SU-DHL-6 (cell line): ENCODE measurements at regions not wholly inside any gene's neighbourhood (a gene's known extent, or its start where the extent isn't known, plus 50 kb on each side); places are given as distances from the start of the nearest gene placed in this dataset.
"Not testable (repeated sequence)": the region's sequence is repeated elsewhere in the genome, so short reads cannot be mapped to it uniquely, and the experiment has no call there.

Experiments used
- H2AFZ ChIP-seq: fragments of 200-600 bp; sonication (generic); 2 replicates; pipeline ENCODE4 v1.6.1; 2014; ENCODE audit warnings: low read depth, mild to moderate bottlenecking, moderate library complexity, mixed read lengths, antibody characterized with exemption, low read length; ENCODE audit not compliant: severe bottlenecking
- H3F3A ChIP-seq: fragments of 200-600 bp; shearing (Covaris generic); 2 replicates; pipeline ENCODE4 v1.6.0; 2016; ENCODE audit warnings: antibody characterized with exemption, mild to moderate bottlenecking; ENCODE audit not compliant: insufficient read depth
- H3K27ac ChIP-seq: fragments of 200-600 bp; sonication (generic); 2 replicates; pipeline ENCODE4 v1.5.1; 2016; ENCODE audit warnings: low read depth, mild to moderate bottlenecking, low read length, moderate library complexity, mixed read lengths
- H3K27me3 ChIP-seq: fragments of 200-600 bp; sonication (generic), shearing (Covaris generic); 2 replicates; pipeline ENCODE4 v1.6.0; 2014; ENCODE audit warnings: mild to moderate bottlenecking, low read length
- H3K36me3 ChIP-seq: fragments of 200-600 bp; sonication (generic); 2 replicates; pipeline ENCODE4 v1.6.1; 2014; ENCODE audit warnings: mild to moderate bottlenecking, low read length, mixed read lengths
- H3K4me2 ChIP-seq: fragments of 300-600, 200-600 bp; shearing (Covaris generic), sonication (generic); 2 replicates; pipeline ENCODE4 v1.6.0; 2014; ENCODE audit warnings: low read length, low read depth, mild to moderate bottlenecking; ENCODE audit not compliant: poor library complexity, severe bottlenecking
- H3K4me3 ChIP-seq: fragments of 200-600 bp; sonication (generic); 2 replicates; pipeline ENCODE4 v1.5.1; 2014; ENCODE audit warnings: antibody characterized with exemption, low read length, mild to moderate bottlenecking, mixed read lengths; ENCODE audit not compliant: insufficient read depth, poor library complexity, severe bottlenecking
- H3K79me2 ChIP-seq: fragments of 200-600 bp; sonication (generic); 2 replicates; pipeline ENCODE4 v1.6.1; 2014; ENCODE audit warnings: mild to moderate bottlenecking, low read length, moderate library complexity; ENCODE audit not compliant: insufficient read depth
- H3K9ac ChIP-seq: fragments of 200-600 bp; sonication (generic); 2 replicates; pipeline ENCODE4 v1.7.0; 2014; ENCODE audit warnings: mild to moderate bottlenecking, low read length
- H3K9me2 ChIP-seq: fragments of 200-600 bp; sonication (generic); replicated peaks from 2 replicates; pipeline ENCODE4 v1.6.1; 2014; ENCODE audit warnings: low read length; ENCODE audit not compliant: insufficient read depth
- H3K9me3 ChIP-seq: fragments of 200-600 bp; sonication (generic); 2 replicates; pipeline ENCODE4 v1.6.1; 2014; ENCODE audit warnings: low read length, mixed read lengths; ENCODE audit not compliant: insufficient read depth
- H4K20me1 ChIP-seq: fragments of 200-600 bp; sonication (generic); 2 replicates; pipeline ENCODE4 v1.6.1; 2014; ENCODE audit warnings: low read depth, mild to moderate bottlenecking, antibody characterized with exemption, low read length, moderate library complexity, mixed read lengths
- EZH2phosphoT487 ChIP-seq: fragments of 200-600 bp; sonication (generic), shearing (Covaris generic); conservative IDR thresholded peaks from 2 replicates; pipeline ENCODE4 v1.6.1; 2018; ENCODE audit warnings: mild to moderate bottlenecking, antibody characterized with exemption, low read length, moderate library complexity, mixed read lengths
- TF ChIP-seq, protein P1 (sequence below): fragments of 200-600 bp; sonication (generic); IDR thresholded peaks from one replicate; pipeline ENCODE4 v1.5.1; 2017; ENCODE audit warnings: antibody characterized with exemption, mild to moderate bottlenecking, low read length, moderate library complexity; ENCODE audit not compliant: insufficient read depth, poor library complexity, severe bottlenecking

DNA sequence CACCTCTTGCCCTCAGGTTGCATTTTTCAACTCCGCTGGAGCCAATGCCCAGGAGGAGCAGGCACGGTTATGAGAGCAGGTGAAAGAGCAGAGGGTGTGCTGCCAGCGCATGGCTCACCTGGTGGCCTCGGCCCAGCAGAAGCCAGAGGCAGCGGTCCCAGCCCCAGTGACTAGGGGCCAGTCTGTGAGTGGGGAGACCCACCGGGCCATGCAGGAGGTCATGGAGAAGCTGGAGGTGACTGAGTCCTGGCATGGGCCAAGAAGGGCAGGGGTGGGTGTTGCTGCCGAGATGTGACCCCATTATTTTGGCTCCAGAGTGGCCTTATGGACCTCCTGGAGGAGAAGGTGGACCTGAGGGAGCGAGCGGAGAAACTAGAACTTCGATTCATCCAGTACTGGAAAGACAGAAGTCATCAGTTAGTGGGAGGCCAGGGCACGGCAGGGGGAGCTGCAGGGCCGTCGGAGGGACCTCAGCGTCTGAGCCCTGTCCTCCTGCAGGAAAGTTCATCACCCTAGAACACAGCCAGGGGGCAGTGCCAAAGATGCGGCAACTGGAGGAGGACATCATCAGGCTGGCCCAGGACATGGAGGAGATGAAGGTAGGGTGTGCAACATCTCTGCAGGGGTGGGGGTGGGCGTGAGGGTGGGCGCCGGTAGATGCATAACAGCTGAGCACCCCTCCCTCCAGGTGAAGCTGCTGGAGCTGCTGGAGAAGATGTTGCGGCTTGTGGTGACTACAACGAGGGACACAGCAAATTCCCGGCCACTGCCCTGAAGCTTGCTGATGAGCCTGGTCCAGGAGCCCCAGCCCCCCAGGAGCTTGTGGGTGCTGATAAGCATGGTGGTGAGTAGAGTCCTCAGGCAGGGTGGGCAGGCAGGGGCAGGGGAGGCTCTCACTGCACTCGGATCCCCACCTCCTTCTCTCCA, 58.9 kb upstream of the LYSMD4 start:
- H3K79me2 ChIP-seq, H3K27ac ChIP-seq, H3K4me3 ChIP-seq, H3K9me2 ChIP-seq, H4K20me1 ChIP-seq, H3K27me3 ChIP-seq, H3K4me2 ChIP-seq, H2AFZ ChIP-seq, H3K36me3 ChIP-seq, H3F3A ChIP-seq, H3K9me3 ChIP-seq, H3K9ac ChIP-seq: not testable (repeated sequence)
- TF ChIP-seq, protein P1, sequence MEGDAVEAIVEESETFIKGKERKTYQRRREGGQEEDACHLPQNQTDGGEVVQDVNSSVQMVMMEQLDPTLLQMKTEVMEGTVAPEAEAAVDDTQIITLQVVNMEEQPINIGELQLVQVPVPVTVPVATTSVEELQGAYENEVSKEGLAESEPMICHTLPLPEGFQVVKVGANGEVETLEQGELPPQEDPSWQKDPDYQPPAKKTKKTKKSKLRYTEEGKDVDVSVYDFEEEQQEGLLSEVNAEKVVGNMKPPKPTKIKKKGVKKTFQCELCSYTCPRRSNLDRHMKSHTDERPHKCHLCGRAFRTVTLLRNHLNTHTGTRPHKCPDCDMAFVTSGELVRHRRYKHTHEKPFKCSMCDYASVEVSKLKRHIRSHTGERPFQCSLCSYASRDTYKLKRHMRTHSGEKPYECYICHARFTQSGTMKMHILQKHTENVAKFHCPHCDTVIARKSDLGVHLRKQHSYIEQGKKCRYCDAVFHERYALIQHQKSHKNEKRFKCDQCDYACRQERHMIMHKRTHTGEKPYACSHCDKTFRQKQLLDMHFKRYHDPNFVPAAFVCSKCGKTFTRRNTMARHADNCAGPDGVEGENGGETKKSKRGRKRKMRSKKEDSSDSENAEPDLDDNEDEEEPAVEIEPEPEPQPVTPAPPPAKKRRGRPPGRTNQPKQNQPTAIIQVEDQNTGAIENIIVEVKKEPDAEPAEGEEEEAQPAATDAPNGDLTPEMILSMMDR: peak; percentile 11

DNA sequence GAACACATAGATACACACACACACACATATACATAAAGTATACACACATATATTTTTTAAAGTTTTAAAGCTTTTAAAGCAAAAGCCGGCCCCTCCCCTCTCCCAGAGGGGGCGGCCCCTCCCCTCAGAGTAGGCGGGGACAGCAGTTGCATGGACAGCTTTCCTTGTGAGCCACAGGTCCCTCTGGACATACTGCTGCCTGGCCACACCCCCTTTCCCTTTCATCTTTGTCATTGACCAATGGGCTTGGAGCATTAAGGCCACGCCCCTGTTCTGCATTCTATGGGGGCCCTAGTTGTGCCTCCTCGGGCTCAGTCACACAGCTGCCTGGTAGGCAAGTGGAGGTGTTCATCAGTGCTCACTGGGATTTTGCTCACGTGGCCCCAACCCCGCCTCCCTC, 57.5 kb upstream of the LYSMD4 start:
- H3K79me2 ChIP-seq, H3K4me2 ChIP-seq, H3K36me3 ChIP-seq, H3K9me3 ChIP-seq, H3K4me3 ChIP-seq, H3K27ac ChIP-seq, H3F3A ChIP-seq, H4K20me1 ChIP-seq, H3K9me2 ChIP-seq, H3K9ac ChIP-seq, H2AFZ ChIP-seq, H3K27me3 ChIP-seq: not testable (repeated sequence)

DNA sequence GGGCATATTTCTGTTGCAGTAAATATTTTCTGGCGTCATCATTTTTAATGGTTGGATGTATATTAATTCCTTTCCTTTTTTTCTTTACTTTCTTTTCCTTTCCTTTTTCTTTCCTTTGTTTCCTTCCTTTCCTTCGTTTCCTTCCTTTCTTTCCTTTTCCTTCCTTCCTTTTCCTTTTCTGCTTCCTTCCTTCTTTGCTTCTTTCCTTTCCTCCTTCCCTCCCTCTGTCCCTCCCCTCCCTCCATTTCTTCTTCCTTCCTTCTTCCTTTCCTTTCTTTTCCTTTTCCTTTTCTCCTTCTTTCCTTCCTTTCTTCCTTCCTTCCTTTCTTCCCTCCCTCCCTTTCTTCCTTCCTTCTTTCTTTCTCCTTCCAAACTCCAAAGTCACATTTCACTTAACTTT, 54.9 kb upstream of the LYSMD4 start:
- H3K27ac ChIP-seq: no peak overlapping the region
- TF ChIP-seq, protein P1: no peak
- TF ChIP-seq EZH2phosphoT487: no peak
- H4K20me1 ChIP-seq: no peaks in the 10 kb centered on the region
- H3K9me3 ChIP-seq: no peaks in the 10 kb centered on the region
- H3K4me3 ChIP-seq: no peak overlapping the region
- H3K27me3 ChIP-seq: no peaks in the 10 kb centered on the region
- H3K9ac ChIP-seq: no peak overlapping the region
- no peaks in the 10 kb centered on the region for H3F3A ChIP-seq
- no peak overlapping the region for H2AFZ ChIP-seq
- no peaks in the 10 kb centered on the region for H3K36me3 ChIP-seq
- no peaks in the 10 kb centered on the region for H3K79me2 ChIP-seq
- no peak overlapping the region for H3K4me2 ChIP-seq
- no peaks in the 10 kb centered on the region for H3K9me2 ChIP-seq

DNA sequence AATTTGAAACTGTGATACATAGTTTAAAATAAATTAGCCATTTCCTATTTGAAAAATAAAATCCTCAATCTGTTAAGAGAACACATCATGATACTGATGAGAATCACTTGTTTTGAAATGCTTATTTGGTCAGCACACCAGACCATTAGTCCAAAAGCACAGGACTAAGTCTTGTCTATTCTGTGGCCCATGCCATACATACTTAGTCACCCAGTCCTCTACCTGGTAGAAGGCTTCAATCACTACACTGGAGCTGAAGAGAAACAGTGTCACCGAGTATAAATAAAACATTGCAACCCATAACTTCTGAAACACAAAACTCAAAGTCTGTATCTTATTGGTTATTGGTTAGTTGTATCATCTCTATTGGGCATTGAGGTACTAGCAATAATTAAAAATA, 51.6 kb upstream of the LYSMD4 start:
- H3K27ac ChIP-seq, H3K36me3 ChIP-seq, H3K27me3 ChIP-seq, H3K4me3 ChIP-seq, H4K20me1 ChIP-seq, H3F3A ChIP-seq, H2AFZ ChIP-seq, H3K9me3 ChIP-seq, H3K9ac ChIP-seq, H3K9me2 ChIP-seq, H3K4me2 ChIP-seq, H3K79me2 ChIP-seq: not testable (repeated sequence)

DNA sequence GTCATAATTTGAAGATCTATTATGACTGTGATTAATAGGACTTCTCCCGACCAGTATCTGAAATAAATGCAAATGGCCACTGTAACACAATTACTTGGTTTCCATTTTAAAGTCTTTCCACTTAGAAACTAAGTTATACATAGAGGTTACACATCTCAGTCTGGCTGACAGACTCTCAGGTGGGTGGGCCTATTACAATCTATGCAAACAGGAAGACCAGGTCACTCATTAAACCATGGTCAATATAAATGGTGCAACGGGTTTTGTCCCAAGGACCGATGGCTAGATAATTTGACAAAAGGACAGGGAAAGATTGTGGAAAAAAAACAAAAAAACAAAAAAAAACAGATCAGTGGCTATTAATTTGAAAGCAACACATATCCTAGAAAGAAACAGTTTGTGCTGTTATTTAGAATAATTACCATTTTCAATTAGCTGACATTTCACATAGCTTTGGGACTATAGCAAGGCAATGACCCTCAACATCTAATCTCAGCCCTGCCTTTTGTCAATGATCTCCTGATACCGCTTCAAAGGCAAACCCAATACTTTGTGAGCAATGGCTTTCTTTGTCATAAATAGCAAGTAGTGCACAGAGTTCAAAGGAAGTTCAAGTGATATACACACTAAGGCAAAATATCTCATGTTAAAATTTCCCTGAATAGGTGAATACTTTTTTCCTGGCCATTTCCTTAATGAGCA, 50.8 kb upstream of the LYSMD4 start:
- H3K4me3 ChIP-seq, H2AFZ ChIP-seq, H3K36me3 ChIP-seq, H3K4me2 ChIP-seq, H4K20me1 ChIP-seq, H3K9ac ChIP-seq, H3K9me2 ChIP-seq, H3F3A ChIP-seq, H3K27me3 ChIP-seq, H3K9me3 ChIP-seq, H3K27ac ChIP-seq, H3K79me2 ChIP-seq: not testable (repeated sequence)
